HUES48 (cell line): ENCODE measurements at regions not wholly inside any gene's neighbourhood (a gene's known extent, or its start where the extent isn't known, plus 50 kb on each side); places are given as distances from the start of the nearest gene placed in this dataset.
"Not testable (repeated sequence)": the region's sequence is repeated elsewhere in the genome, so short reads cannot be mapped to it uniquely, and the experiment has no call there.

Source experiments
- H3K27ac ChIP-seq: one replicate; pipeline ENCODE4 v1.7.0; 2013; ENCODE audit warnings: low read depth, low read length, inconsistent platforms
- H3K27me3 ChIP-seq: 2 replicates; pipeline ENCODE4 v1.6.1; 2013; ENCODE audit warnings: mild to moderate bottlenecking, low read length; ENCODE audit not compliant: control insufficient read depth, insufficient read depth
- H3K36me3 ChIP-seq: 2 replicates; pipeline ENCODE4 v1.6.1; 2013; ENCODE audit warnings: low read length; ENCODE audit not compliant: control insufficient read depth, insufficient read depth
- H3K4me1 ChIP-seq: 2 replicates; pipeline ENCODE4 v1.6.1; 2013; ENCODE audit warnings: mild to moderate bottlenecking, low read length; ENCODE audit not compliant: control insufficient read depth, insufficient read depth
- H3K4me3 ChIP-seq: 2 replicates; pipeline ENCODE4 v1.5.1; 2013; ENCODE audit warnings: mild to moderate bottlenecking, low read depth, low read length
- H3K9ac ChIP-seq: 2 replicates; pipeline ENCODE4 v1.6.1; 2013; ENCODE audit warnings: mild to moderate bottlenecking, low read depth, low read length, moderate library complexity
- H3K9me3 ChIP-seq: 2 replicates; pipeline ENCODE4 v1.6.1; 2013; ENCODE audit warnings: low read length; ENCODE audit not compliant: control insufficient read depth, insufficient read depth

DNA sequence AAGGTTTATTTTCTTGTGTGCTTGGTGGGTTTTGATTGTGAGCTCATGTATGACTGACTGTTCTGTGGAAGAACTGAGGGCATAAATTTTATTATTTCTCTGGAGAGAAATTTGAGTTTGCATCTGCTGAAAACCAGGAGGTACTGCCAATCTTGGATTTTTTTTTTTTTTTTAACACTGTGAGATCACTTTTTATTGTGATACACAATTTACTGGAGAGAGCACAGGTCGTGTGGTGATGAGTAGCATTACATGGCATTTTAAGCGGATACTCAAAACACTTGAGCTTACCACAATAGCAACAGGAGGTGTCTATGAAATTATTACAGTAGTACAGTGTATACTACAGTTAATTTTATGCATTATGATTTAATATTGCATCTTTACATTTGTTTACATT, 237.4 kb downstream of the MFSD1 start:
- no peaks in the 10 kb centered on the region for H3K27me3 ChIP-seq
- H3K4me1 ChIP-seq: no peaks in the 10 kb centered on the region
- H3K36me3 ChIP-seq: no peaks in the 10 kb centered on the region

GRCh38 chr3:159045279-159045885, 243.5 kb downstream of the MFSD1 start:
- no peak overlapping the region for H3K4me3 ChIP-seq
- no peaks in the 10 kb centered on the region for H3K4me1 ChIP-seq
- no peaks in the 10 kb centered on the region for H3K36me3 ChIP-seq
- no peak overlapping the region for H3K9ac ChIP-seq
- H3K9me3 ChIP-seq: no peaks in the 10 kb centered on the region
- H3K27ac ChIP-seq: no peak overlapping the region
- no peaks in the 10 kb centered on the region for H3K27me3 ChIP-seq

More for the DNA sequence above, 237.4 kb downstream of the MFSD1 start:
- Histone ChIP-seq H3K4me3 (no peak overlapping the region), H3K27ac (no peak overlapping the region), H3K9ac (no peak overlapping the region), H3K9me3 (no peaks in the 10 kb centered on the region)

DNA sequence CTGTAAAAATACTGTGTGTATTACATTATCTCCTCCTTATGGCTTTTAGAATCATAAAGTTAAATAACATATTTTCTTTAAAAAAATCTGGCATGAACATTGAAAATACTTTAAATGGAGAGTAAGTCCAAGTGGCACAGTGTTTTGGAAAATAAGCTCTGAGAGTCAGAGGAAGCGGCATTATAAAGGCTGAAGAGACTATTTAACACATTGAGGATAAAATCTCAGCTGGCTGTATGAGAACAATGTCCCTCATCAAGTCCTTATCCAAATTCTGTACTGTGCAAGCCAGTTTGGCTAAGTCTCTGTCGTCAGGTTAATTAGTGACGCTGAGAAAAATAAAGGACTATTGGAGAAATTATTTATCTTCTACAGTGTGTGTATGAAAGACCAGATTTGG, 245.5 kb downstream of the MFSD1 start:
- H3K36me3 ChIP-seq: no peaks in the 10 kb centered on the region
- H3K27ac ChIP-seq: no peak overlapping the region
- H3K9ac ChIP-seq: no peak overlapping the region
- no peaks in the 10 kb centered on the region for H3K9me3 ChIP-seq
- H3K4me1 ChIP-seq: no peaks in the 10 kb centered on the region
- no peaks in the 10 kb centered on the region for H3K27me3 ChIP-seq
- no peak overlapping the region for H3K4me3 ChIP-seq

- H3K4me1 ChIP-seq, H3K27ac ChIP-seq, H3K9ac ChIP-seq, H3K4me3 ChIP-seq, H3K27me3 ChIP-seq, H3K36me3 ChIP-seq, H3K9me3 ChIP-seq: not testable (repeated sequence)
Measured at GRCh38 chr3:159052494-159052893, 250.6 kb downstream of the MFSD1 start.

- Histone ChIP-seq H3K27me3 (no peaks in the 10 kb centered on the region), H3K9me3 (no peaks in the 10 kb centered on the region), H3K27ac (no peak overlapping the region), H3K9ac (no peak overlapping the region), H3K4me3 (no peak overlapping the region), H3K36me3 (no peaks in the 10 kb centered on the region), H3K4me1 (peaks cover 3% of the 10 kb centered on the region)
Measured at GRCh38 chr3:159057621-159058020, 255.8 kb downstream of the MFSD1 start.

DNA sequence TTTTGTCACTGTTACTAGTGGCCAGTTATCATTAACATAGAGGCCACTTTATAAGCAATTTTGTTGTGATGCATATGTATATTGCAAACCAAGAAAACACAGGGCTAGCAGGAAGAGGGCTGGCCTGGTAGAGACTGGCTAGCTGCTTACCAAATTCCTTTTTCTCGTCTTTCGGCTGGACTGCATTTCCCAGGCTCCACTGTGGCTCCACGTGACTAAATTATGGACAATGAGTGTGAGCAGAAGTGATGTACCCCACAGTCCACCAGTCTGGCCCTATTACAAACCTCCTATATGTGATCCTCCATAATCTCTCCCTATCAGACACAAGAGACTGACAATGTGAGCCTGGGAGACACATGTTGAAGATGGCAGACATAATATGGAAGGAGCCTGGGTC, 257.0 kb downstream of the MFSD1 start:
- Histone ChIP-seq H3K9ac (no peak overlapping the region), H3K4me1 (peaks cover 7% of the 10 kb centered on the region), H3K4me3 (no peak overlapping the region), H3K36me3 (no peaks in the 10 kb centered on the region), H3K27me3 (no peaks in the 10 kb centered on the region), H3K9me3 (no peaks in the 10 kb centered on the region), H3K27ac (no peak overlapping the region)

DNA sequence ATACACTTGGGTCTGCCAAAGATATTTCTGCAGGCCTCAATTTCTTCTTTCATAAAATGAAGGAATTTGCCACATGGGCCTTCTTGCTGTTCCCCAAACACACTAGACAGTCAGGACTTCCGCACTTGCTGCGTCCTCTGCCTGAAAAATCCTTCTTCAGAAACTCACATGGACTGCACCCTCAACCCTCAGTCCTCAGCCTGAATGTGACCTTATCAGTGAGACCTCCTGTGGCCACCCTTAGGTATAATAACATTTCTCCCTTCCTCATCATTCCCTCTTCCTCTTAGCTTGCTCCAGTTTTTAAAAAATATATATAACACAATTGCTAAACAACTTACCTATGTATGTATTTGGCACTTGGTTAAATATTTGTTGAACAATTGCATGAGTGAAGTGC, 257.5 kb downstream of the MFSD1 start:
- no peak overlapping the region for H3K27ac ChIP-seq
- no peaks in the 10 kb centered on the region for H3K27me3 ChIP-seq
- no peak overlapping the region for H3K4me3 ChIP-seq
- H3K9ac ChIP-seq: no peak overlapping the region
- no peaks in the 10 kb centered on the region for H3K9me3 ChIP-seq
- peaks cover 7% of the 10 kb centered on the region for H3K4me1 ChIP-seq
- H3K36me3 ChIP-seq: no peaks in the 10 kb centered on the region

DNA sequence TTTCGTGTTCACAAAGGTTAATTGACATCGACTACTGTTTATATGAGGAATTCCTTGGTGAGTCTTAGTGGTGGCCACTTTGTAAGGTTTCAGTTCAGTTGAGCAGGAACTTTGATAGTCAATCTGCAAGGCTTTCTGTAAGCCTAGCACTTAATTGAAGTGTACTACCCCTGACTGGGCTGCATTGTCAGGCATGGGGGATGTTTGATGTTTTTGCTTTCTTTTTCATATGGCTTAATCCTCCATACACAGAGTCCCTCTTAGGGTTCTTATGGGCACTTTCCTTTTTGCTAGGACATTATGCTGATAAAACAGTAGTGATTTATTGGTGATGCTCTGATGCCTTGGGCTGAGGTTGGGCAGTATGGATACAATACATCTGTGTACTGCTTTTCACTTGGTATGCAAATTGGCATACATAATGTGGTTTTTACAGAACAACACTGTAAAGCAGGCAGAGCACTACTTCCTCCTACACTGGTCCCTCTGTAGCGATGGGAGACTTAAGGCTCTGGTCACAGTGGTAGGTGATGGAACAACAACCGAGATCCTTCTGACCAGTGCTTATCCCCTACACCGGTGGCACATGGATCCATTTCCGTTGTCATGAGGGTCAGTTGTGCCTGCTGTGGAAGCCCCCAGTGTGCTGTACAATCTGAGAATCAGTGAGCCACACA, 261.0 kb downstream of the MFSD1 start:
- Histone ChIP-seq H3K9me3 (no peaks in the 10 kb centered on the region), H3K4me3 (no peak overlapping the region), H3K27me3 (no peaks in the 10 kb centered on the region)

GRCh38 chr3:159069091-159069490, 267.2 kb downstream of the MFSD1 start, which contains the start of gene IQCJ:
Gene IQCJ (plus strand): TSS chr3:159069319.
- Histone ChIP-seq H3K9ac (no peak within 1 kb of the TSS), H3K36me3 (no peaks in the 10 kb centered on the region), H3K9me3 (no peaks in the 10 kb centered on the region), H3K4me3 (no peak within 1 kb of the TSS), H3K4me1 (peaks cover 5% of the 10 kb centered on the region; the same call in 1 of the 2 replicates), H3K27me3 (no peaks in the 10 kb centered on the region), H3K27ac (no peak within 1 kb of the TSS)

More for the DNA sequence above, 261.0 kb downstream of the MFSD1 start:
- Histone ChIP-seq H3K27ac (no peak overlapping the region), H3K9ac (no peak overlapping the region), H3K4me1 (peaks cover 7% of the 10 kb centered on the region), H3K36me3 (no peaks in the 10 kb centered on the region)

GRCh38 chr3:159069866-159070425, 268.1 kb downstream of the MFSD1 start:
- peaks cover 5% of the 10 kb centered on the region; the same call in 1 of the 2 replicates for H3K4me1 ChIP-seq
- no peaks in the 10 kb centered on the region for H3K27me3 ChIP-seq
- H3K27ac ChIP-seq: no peak overlapping the region
- no peaks in the 10 kb centered on the region for H3K36me3 ChIP-seq
- no peak overlapping the region for H3K4me3 ChIP-seq
- H3K9me3 ChIP-seq: no peaks in the 10 kb centered on the region
- no peak overlapping the region for H3K9ac ChIP-seq
